ENCODE measurements at regions not wholly inside any gene's neighbourhood (a gene's known extent, or its start where the extent isn't known, plus 50 kb on each side); places are given as distances from the start of the nearest gene placed in this dataset.

DNA sequence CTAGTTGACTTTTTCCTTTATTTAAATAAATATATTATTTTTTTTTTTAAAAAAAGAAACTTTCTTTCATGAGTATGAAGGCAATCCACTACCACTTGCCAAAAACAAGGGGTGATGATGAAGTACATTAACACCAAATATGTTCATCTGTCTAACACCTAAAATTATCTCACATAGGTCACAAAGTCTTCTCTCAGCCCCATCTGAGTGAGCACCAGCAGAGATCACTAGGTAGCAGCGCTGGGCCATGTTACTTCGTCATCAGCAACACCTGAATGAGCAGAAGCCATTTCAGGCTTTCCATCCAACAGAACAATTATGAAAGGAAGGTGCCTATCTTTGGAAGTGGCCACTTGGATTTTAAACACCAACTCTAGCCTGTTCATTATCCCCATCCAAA lies 811.6 kb upstream of the AMELY start:
- no peak for TF ChIP-seq POLR2A (IDR thresholded peaks at IDR 0.05)
- TF ChIP-seq, protein P1, sequence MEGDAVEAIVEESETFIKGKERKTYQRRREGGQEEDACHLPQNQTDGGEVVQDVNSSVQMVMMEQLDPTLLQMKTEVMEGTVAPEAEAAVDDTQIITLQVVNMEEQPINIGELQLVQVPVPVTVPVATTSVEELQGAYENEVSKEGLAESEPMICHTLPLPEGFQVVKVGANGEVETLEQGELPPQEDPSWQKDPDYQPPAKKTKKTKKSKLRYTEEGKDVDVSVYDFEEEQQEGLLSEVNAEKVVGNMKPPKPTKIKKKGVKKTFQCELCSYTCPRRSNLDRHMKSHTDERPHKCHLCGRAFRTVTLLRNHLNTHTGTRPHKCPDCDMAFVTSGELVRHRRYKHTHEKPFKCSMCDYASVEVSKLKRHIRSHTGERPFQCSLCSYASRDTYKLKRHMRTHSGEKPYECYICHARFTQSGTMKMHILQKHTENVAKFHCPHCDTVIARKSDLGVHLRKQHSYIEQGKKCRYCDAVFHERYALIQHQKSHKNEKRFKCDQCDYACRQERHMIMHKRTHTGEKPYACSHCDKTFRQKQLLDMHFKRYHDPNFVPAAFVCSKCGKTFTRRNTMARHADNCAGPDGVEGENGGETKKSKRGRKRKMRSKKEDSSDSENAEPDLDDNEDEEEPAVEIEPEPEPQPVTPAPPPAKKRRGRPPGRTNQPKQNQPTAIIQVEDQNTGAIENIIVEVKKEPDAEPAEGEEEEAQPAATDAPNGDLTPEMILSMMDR (IDR thresholded peaks at IDR 0.05): no peak

Measured in esophagus squamous epithelium (tissue), 4 donors.